Endothelial cell of umbilical vein (primary cell): ENCODE measurements at regions not wholly inside any gene's neighbourhood (a gene's known extent, or its start where the extent isn't known, plus 50 kb on each side); places are given as distances from the start of the nearest gene placed in this dataset.

Experiments
- BruUV-seq: library from RNA; stranded (reverse); fragments of 400-500 nt; replicated peaks from 2 replicates; lab custom pipeline; 2021; lab: Mats Ljungman, UMichigan
- CTCF ChIA-PET: fragments of 300-600, 350-600 bp; sonication (Branson Sonifier 250); formaldehyde crosslinking; loops from one replicate; lab custom pipeline; 2021; ENCODE audit warnings: antibody characterized with exemption, inconsistent platforms; lab: Charles Lee
- POLR2A ChIA-PET: fragments of 300-600, 350-600 bp; sonication (Branson Sonifier 250); formaldehyde crosslinking; loops from one replicate; lab custom pipeline; 2021; ENCODE audit warnings: antibody characterized with exemption, inconsistent platforms; lab: Charles Lee
- DNase-seq: peaks from one replicate; pipeline ENCODE4 v3.0.0-alpha.2; 2011; ENCODE audit warnings: low read depth, low spot score
- FAIRE-seq: peaks from 2 replicates; lab custom pipeline; 2011; peaks lifted over from hg19 to GRCh38; lab: Jason Lieb, UNC
- H2AFZ ChIP-seq: 2 replicates; pipeline ENCODE4 v1.6.0; 2012; ENCODE audit warnings: low read depth, low read length, control low read depth, inconsistent platforms
- H3K27ac ChIP-seq: 2 replicates; pipeline ENCODE4 v1.5.1; 2011; ENCODE audit warnings: low read depth, mild to moderate bottlenecking, control low read depth, low read length, moderate library complexity; ENCODE audit not compliant: insufficient read depth
- H3K27me3 ChIP-seq, 2 experiments: 2 replicates each; pipeline versions ENCODE4 v1.6.0 to v1.6.1; 2011; ENCODE audit warnings: low read length in 2 of 2, mixed read lengths in 1 of 2; ENCODE audit not compliant: control insufficient read depth in 2 of 2, insufficient read depth in 2 of 2
- H3K36me3 ChIP-seq, 2 experiments: 2 replicates in 1 of 2; 3 replicates in 1 of 2; pipeline ENCODE4 v1.5.1; 2011; ENCODE audit warnings: low read length in 2 of 2, mild to moderate bottlenecking in 1 of 2, moderate library complexity in 1 of 2; ENCODE audit not compliant: control insufficient read depth in 2 of 2, insufficient read depth in 2 of 2; ENCODE audit errors: extremely low read depth in 1 of 2
- H3K4me1 ChIP-seq: 3 replicates; pipeline ENCODE4 v1.5.1; 2011; ENCODE audit warnings: mild to moderate bottlenecking, low read length; ENCODE audit not compliant: control insufficient read depth, insufficient read depth; ENCODE audit errors: extremely low read depth
- H3K4me2 ChIP-seq: 2 replicates; pipeline ENCODE4 v1.6.1; 2011; ENCODE audit warnings: low read length, control low read depth, mixed read lengths; ENCODE audit not compliant: insufficient read depth
- H3K4me3 ChIP-seq, 3 experiments: fragments of 200-600 bp in 1 of 3; sonication (generic), shearing (Covaris generic) in 1 of 3; replicated peaks in 1 of 3; 2 replicates each; pipeline ENCODE4 v1.5.1; 2011 to 2016; ENCODE audit warnings: control low read depth in 3 of 3, low read length in 3 of 3, mild to moderate bottlenecking in 2 of 3, inconsistent platforms in 1 of 3, low read depth in 1 of 3, moderate library complexity in 1 of 3; ENCODE audit not compliant: insufficient read depth in 1 of 3
- H3K79me2 ChIP-seq: 2 replicates; pipeline ENCODE4 v1.6.0; 2012; ENCODE audit warnings: low read length, inconsistent platforms; ENCODE audit not compliant: control insufficient read depth, insufficient read depth
- H3K9ac ChIP-seq: replicated peaks from 2 replicates; pipeline ENCODE3; 2011; ENCODE audit warnings: low read length, control low read depth; ENCODE audit not compliant: insufficient read depth; ENCODE audit errors: extremely low read depth
- H3K9me1 ChIP-seq: replicated peaks from 3 replicates; pipeline ENCODE4 v1.6.0; 2011; ENCODE audit warnings: mild to moderate bottlenecking, low read length; ENCODE audit not compliant: control insufficient read depth, insufficient read depth; ENCODE audit errors: extremely low read depth
- H3K9me3 ChIP-seq: replicated peaks from 2 replicates; pipeline ENCODE4 v1.5.1; 2012; ENCODE audit warnings: low read length, inconsistent platforms; ENCODE audit not compliant: control insufficient read depth, insufficient read depth
- H4K20me1 ChIP-seq: replicated peaks from 2 replicates; pipeline ENCODE3; 2011; ENCODE audit warnings: mild to moderate bottlenecking, low read length; ENCODE audit not compliant: control insufficient read depth, insufficient read depth; ENCODE audit errors: extremely low read depth
- EZH2 ChIP-seq: IDR thresholded peaks from 2 replicates; pipeline ENCODE4 v1.6.1; 2012; ENCODE audit warnings: borderline replicate concordance, low read depth, mild to moderate bottlenecking, moderate library complexity, low read length, inconsistent platforms; ENCODE audit not compliant: severe bottlenecking
- FOS ChIP-seq: IDR thresholded peaks from 2 replicates; pipeline ENCODE4 v1.6.1; 2011; ENCODE audit warnings: mild to moderate bottlenecking, low read length, moderate library complexity, borderline replicate concordance; ENCODE audit not compliant: insufficient read depth
- GATA2 ChIP-seq: IDR thresholded peaks from 2 replicates; pipeline ENCODE4 v1.7.0; 2011; ENCODE audit warnings: low read depth, mild to moderate bottlenecking, moderate library complexity, mixed read lengths, low read length; ENCODE audit not compliant: insufficient read length, insufficient read depth
- JUN ChIP-seq: IDR thresholded peaks from 2 replicates; pipeline ENCODE4 v1.6.1; 2011; ENCODE audit warnings: borderline replicate concordance, low read depth; ENCODE audit not compliant: insufficient read length, insufficient read depth
- MYC ChIP-seq: IDR thresholded peaks from one replicate; pipeline ENCODE4 v1.6.1; 2011; ENCODE audit warnings: mild to moderate bottlenecking, low read depth, low read length
- POLR2A ChIP-seq: IDR thresholded peaks from 2 replicates; pipeline ENCODE4 v1.6.1; 2012; ENCODE audit warnings: low read depth, mild to moderate bottlenecking, control low read depth, low read length
- POLR2AphosphoS5 ChIP-seq: IDR thresholded peaks from 2 replicates; pipeline ENCODE4 v1.6.1; 2012; ENCODE audit warnings: low read depth, mild to moderate bottlenecking, control low read depth, low read length, moderate library complexity; ENCODE audit not compliant: insufficient read depth
- dilution Hi-C: fragments of 300-500 bp; cut with MboI; formaldehyde crosslinking; loops from one replicate; pipeline ENCODE4 v1.15.0; 2019; ENCODE audit warnings: low sequenced_read_pairs; ENCODE audit not compliant: extremely low pct_ligation_motif_present
- intact Hi-C: fragments of 100-400 bp; cut with micrococcal nuclease; formaldehyde crosslinking; loops from one replicate; pipeline ENCODE4 v1.10.0; 2022
- TF ChIP-seq, protein P1 (sequence below): IDR thresholded peaks from 2 replicates; pipeline ENCODE4 v1.6.1; 2011; ENCODE audit not compliant: insufficient read depth, insufficient read length
- TF ChIP-seq, protein P2 (sequence below), 2 donors: IDR thresholded peaks; 1 replicate in 1 of 2; 2 replicates in 1 of 2; pipeline ENCODE4 v1.5.1; 2011; ENCODE audit warnings: low read length in 2 of 2, mild to moderate bottlenecking in 2 of 2, moderate library complexity in 2 of 2, control low read depth in 1 of 2, inconsistent platforms in 1 of 2, low read depth in 1 of 2; ENCODE audit not compliant: insufficient read depth in 1 of 2; ENCODE audit errors: extremely low read depth in 1 of 2

DNA sequence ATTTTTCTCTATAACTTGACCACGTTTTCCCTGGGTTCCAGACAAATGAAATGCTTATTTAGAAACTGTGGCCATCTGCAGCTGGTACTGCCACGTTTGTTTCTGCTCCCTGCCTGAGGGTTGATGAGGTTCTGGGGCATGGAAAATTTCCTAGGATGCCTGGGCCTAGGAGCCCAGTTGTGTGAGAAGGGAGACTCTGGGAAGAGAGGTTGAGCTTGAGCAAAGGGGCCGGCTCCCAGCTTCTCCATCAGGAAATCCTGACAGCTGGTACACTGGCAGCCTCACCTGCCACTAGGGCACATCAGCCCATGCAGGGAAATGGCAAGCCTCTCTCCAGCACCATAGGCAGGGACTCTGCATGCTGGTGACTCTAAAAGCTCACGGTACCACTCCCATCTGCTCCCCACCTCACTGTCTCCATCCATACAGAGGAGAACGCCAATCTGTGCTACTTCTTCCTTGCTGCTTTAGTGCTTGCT lies 165.4 kb upstream of the PPP2R3A start:
- dilution Hi-C loops (no loop called here), intact Hi-C loops (no loop called here)
- POLR2A ChIA-PET = no interaction called here
- CTCF ChIA-PET = no interaction called here
- Histone ChIP-seq H3K36me3 (no peaks in the 10 kb centered on the region), H3K27me3 (no peaks in the 10 kb centered on the region), H3K79me2 (no peaks in the 10 kb centered on the region), H3K27ac (no peak overlapping the region), H3K9me1 (no peaks in the 10 kb centered on the region), H3K9me3 (peaks cover 1% of the 10 kb centered on the region), H3K4me3 (no peak overlapping the region), H3K9ac (no peak overlapping the region), H2AFZ (no peak overlapping the region), H3K4me2 (no peak overlapping the region), H4K20me1 (no peaks in the 10 kb centered on the region), H3K4me1 (no peaks in the 10 kb centered on the region)
- no TSS peak for BruUV-seq
- TF ChIP-seq MYC (no peak), GATA2 (no peak), EZH2 (no peak), FOS (no peak), JUN (no peak), POLR2A (no peak), POLR2AphosphoS5 (no peak)
- TF ChIP-seq, protein P1, sequence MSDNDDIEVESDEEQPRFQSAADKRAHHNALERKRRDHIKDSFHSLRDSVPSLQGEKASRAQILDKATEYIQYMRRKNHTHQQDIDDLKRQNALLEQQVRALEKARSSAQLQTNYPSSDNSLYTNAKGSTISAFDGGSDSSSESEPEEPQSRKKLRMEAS = no peak
- TF ChIP-seq, protein P2, sequence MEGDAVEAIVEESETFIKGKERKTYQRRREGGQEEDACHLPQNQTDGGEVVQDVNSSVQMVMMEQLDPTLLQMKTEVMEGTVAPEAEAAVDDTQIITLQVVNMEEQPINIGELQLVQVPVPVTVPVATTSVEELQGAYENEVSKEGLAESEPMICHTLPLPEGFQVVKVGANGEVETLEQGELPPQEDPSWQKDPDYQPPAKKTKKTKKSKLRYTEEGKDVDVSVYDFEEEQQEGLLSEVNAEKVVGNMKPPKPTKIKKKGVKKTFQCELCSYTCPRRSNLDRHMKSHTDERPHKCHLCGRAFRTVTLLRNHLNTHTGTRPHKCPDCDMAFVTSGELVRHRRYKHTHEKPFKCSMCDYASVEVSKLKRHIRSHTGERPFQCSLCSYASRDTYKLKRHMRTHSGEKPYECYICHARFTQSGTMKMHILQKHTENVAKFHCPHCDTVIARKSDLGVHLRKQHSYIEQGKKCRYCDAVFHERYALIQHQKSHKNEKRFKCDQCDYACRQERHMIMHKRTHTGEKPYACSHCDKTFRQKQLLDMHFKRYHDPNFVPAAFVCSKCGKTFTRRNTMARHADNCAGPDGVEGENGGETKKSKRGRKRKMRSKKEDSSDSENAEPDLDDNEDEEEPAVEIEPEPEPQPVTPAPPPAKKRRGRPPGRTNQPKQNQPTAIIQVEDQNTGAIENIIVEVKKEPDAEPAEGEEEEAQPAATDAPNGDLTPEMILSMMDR (IDR thresholded peaks at IDR 0.05; ENCODE audit: extremely low read depth in 1 of 2, insufficient read depth in 1 of 2, low read depth in 1 of 2, low read length in 2 of 2) = no peak
- DNase-seq (no peak), FAIRE-seq (no peak)
